Fibroblast of villous mesenchyme (primary cell): ENCODE measurements at regions not wholly inside any gene's neighbourhood (a gene's known extent, or its start where the extent isn't known, plus 50 kb on each side); places are given as distances from the start of the nearest gene placed in this dataset.

Experiments used
- DNase-seq: peaks from one replicate; pipeline ENCODE4 v3.0.0-alpha.2; 2010; ENCODE audit warnings: low read depth
- H3K4me3 ChIP-seq: 2 replicates; pipeline ENCODE4 v1.5.1; 2011; ENCODE audit warnings: low read depth, mild to moderate bottlenecking, low read length
- TF ChIP-seq, protein P1 (sequence below): IDR thresholded peaks from 2 replicates; pipeline ENCODE4 v1.5.1; 2012; ENCODE audit warnings: low read depth, mild to moderate bottlenecking, low read length; ENCODE audit not compliant: insufficient read depth

GRCh38 chr13:110068176-110068473 lies 238.8 kb downstream of the COL4A1 start:
- H3K4me3 ChIP-seq = no peak overlapping the region
- DNase-seq = no peak
- TF ChIP-seq, protein P1, sequence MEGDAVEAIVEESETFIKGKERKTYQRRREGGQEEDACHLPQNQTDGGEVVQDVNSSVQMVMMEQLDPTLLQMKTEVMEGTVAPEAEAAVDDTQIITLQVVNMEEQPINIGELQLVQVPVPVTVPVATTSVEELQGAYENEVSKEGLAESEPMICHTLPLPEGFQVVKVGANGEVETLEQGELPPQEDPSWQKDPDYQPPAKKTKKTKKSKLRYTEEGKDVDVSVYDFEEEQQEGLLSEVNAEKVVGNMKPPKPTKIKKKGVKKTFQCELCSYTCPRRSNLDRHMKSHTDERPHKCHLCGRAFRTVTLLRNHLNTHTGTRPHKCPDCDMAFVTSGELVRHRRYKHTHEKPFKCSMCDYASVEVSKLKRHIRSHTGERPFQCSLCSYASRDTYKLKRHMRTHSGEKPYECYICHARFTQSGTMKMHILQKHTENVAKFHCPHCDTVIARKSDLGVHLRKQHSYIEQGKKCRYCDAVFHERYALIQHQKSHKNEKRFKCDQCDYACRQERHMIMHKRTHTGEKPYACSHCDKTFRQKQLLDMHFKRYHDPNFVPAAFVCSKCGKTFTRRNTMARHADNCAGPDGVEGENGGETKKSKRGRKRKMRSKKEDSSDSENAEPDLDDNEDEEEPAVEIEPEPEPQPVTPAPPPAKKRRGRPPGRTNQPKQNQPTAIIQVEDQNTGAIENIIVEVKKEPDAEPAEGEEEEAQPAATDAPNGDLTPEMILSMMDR = no peak

DNA sequence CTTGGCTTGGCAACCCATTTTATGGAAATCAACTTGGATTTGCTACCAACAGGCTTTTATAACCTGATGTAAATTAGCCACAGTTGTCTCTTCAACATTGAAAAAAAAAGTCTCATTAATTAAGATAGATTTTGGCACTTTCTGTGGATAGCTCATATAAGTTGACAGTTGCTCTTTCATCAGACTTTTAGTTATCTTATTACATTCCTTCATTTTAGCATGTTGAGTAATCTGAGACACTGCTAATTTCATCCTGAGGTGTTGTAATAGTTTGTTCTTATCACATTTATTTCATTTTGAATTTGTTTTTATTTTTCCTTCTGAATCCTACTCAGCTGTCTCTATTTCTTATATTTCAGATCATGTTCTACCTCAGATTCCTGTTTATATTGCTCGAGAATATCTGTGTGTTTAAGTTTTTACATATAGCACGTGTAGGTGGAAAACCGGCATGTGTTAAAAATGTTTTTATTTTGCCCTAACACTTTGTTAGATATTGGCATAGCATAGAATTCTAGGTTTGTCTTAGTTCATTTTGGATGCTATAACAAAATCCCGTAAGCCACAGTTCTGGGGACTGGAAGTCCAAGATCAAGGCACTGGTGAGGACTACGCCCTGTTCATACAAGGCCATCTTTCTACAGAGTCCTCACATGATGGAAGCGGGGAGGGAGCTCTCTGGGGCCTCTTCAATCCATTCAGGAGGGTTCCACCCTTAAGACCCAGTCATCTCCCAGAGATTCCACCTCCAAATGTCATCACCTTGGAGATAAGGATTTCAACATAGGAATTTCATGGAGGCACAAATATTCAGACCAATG lies 239.4 kb downstream of the COL4A1 start:
- DNase-seq = peak; percentile 42
- TF ChIP-seq, protein P1 = no peak
- H3K4me3 ChIP-seq = no peak overlapping the region

GRCh38 chr13:110065780-110066179 lies 241.2 kb downstream of the COL4A1 start:
- no peak overlapping the region for H3K4me3 ChIP-seq
- TF ChIP-seq, protein P1 = no peak
- DNase-seq = no peak

DNA sequence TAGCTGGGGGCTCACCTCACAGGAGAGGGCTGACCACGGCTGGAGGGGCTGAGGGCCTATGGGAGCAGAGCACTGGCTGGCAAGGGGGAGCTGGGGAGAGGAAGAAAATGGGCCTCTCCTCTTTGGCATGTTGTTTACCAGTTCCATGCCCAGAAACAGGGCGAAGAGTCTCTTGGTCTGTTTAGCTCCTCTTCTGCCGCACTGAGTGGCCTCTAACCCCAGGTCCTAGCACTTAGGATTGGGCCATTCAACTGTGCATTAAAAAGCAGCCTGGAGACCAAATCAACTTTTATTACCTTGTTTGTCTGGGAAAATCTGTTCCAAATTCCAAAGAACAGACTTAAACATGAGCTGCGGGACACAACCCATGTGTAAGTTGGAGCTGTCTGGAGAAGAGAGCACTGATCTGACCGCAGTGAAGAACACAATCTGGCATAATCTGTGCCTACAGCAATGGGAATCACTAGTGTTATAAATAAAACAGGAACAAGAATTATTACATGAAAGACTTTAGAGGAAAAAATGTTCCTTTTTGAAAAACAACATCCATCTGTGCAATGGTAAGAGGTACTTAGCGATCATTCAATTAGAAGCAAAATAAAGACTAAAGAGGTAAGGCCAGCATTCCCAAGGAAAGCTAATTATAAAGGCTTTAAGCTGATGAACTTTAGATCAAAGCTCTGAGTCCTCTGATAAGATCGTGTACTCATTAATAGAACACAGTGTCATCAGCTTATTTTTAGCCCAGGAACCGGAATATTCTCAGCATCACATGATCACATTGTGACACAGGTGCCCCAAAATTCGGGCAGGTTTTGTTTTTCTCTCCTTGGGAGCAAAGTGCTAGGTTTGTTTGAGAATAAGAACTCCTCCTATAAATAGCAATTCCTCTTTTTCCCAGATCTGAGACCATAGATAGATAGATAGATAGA lies 243.2 kb downstream of the COL4A1 start:
- no peak overlapping the region for H3K4me3 ChIP-seq
- TF ChIP-seq, protein P1 = no peak
- DNase-seq = peak; percentile 70

DNA sequence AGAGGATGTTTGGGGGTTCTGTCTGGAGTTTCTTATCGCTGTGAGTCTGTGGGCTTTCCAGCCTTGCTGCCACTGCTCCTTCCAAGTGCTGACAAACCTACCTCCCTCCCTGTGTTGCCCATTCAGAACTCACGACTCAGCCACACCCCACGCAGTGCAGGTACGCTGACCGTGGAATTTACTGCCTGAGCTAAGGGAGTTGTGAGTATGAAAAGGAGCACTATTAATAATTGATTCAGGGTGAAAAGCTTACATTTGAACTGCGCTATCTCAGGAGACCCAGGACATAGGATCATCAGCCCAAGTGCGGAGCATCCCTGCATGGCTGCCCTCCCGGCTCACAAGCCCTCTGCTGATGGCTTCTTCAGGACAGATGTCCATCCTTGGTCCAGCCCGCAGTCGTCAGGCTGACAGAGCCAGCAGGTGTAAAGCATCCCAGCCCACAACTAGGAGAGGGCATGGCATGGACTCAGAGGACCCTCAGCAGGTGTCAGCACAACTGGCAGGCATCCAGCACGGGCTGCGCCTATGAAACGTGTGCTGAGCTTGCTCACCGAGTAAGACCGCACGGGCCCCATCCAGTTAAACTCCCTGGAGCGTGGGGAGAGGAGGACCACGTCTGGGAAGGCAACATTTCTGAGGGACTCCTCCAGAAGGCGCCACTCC lies 244.0 kb downstream of the COL4A1 start:
- TF ChIP-seq, protein P1 = no peak
- H3K4me3 ChIP-seq = no peak overlapping the region
- DNase-seq = no peak

DNA sequence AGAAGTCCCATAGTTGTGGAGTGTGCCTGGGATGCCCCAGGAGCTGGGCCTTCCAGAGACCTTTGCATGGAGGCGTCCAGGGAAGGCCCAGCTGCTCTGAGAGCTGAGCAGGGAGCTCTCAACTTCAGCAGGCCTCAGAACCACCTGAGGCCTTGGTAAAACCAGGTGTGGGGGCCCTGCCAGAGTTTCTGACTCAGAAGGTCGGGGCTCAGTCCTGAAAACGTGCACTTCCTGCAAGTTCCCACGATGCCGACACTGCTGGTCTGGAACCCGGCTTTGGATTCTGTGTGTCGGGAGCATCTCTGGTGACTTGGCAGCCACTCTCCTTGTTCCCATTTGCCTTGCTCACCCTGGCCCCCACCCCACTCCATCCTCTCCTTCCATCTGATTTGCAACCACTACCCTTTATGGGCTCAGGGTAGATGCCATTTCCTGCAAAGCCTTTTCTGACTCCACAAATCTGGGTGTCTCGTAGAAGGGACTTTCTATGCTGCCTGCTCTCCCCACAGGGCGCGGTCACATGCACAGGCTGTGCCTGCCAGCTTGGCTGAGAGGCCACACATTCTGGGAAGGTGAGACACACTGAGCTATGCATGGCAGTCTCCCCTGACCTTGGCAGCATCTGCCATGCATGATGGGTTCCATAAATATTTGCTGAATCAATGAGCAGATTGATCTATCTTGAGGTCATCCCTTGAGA lies 244.7 kb downstream of the COL4A1 start:
- TF ChIP-seq, protein P1 = no peak
- no peak for DNase-seq
- no peak overlapping the region for H3K4me3 ChIP-seq
